Central memory CD8-positive, alpha-beta T cell (primary cell): ENCODE measurements at regions not wholly inside any gene's neighbourhood (a gene's known extent, or its start where the extent isn't known, plus 50 kb on each side); places are given as distances from the start of the nearest gene placed in this dataset.

Experiments used
- ATAC-seq: fragments of 150-1000 bp; cut with Tn5 transposase; replicated peaks from 2 replicates; pipeline ENCODE4 v1.10.0; 2022; ENCODE audit warnings: mild to moderate bottlenecking, moderate FRiP score, moderate number of reproducible peaks; ENCODE audit not compliant: poor library complexity, severe bottlenecking; ENCODE audit errors: extremely low read depth
- DNase-seq, 2 donors: peaks; one replicate each; pipeline ENCODE4 v3.0.0; 2021; ENCODE audit warnings: low spot score in 2 of 2
- H3K27ac Mint-ChIP-seq: one replicate; pipeline ENCODE4 v1.8.0; 2022; ENCODE audit warnings: low read depth, mild to moderate bottlenecking, moderate library complexity, mixed read lengths
- H3K27me3 Mint-ChIP-seq: one replicate; pipeline ENCODE4 v1.8.0; 2022; ENCODE audit warnings: mixed read lengths
- H3K36me3 Mint-ChIP-seq: one replicate; pipeline ENCODE4 v1.8.0; 2022; ENCODE audit warnings: mild to moderate bottlenecking, moderate library complexity, mixed read lengths; ENCODE audit not compliant: insufficient read depth
- H3K4me1 Mint-ChIP-seq: one replicate; pipeline ENCODE4 v1.8.0; 2022; ENCODE audit warnings: mixed read lengths
- H3K4me3 Mint-ChIP-seq: one replicate; pipeline ENCODE4 v1.8.0; 2022; ENCODE audit warnings: mild to moderate bottlenecking, moderate library complexity, mixed read lengths
- H3K9me3 Mint-ChIP-seq: one replicate; pipeline ENCODE4 v1.8.0; 2022; ENCODE audit warnings: mixed read lengths

- Mint-ChIP-seq H3K4me3 (no peak overlapping the region), H3K27ac (no peak overlapping the region), H3K27me3 (peaks cover 89% of the 10 kb centered on the region), H3K9me3 (no peaks in the 10 kb centered on the region), H3K36me3 (peaks cover 1% of the 10 kb centered on the region), H3K4me1 (peaks cover 14% of the 10 kb centered on the region)
- no peak for ATAC-seq
- DNase-seq, result no peak
Measured at GRCh38 chr6:6518631-6519427, 69.7 kb upstream of the LY86 start.

- H3K9me3 Mint-ChIP-seq, result no peaks in the 10 kb centered on the region
- no peak for DNase-seq
- no peak for ATAC-seq
- no peak overlapping the region for H3K27ac Mint-ChIP-seq
- no peaks in the 10 kb centered on the region for H3K4me1 Mint-ChIP-seq
- no peak overlapping the region for H3K4me3 Mint-ChIP-seq
- peaks cover 86% of the 10 kb centered on the region for H3K27me3 Mint-ChIP-seq
- peaks cover 1% of the 10 kb centered on the region for H3K36me3 Mint-ChIP-seq
Measured at GRCh38 chr6:6521961-6522482, 66.5 kb upstream of the LY86 start.

GRCh38 chr6:6522709-6523108 is 65.8 kb upstream of the LY86 start:
- H3K27me3 Mint-ChIP-seq, result peaks cover 91% of the 10 kb centered on the region
- H3K27ac Mint-ChIP-seq, result no peak overlapping the region
- no peak for DNase-seq
- no peak overlapping the region for H3K4me3 Mint-ChIP-seq
- H3K4me1 Mint-ChIP-seq, result no peaks in the 10 kb centered on the region
- no peak for ATAC-seq
- H3K9me3 Mint-ChIP-seq, result no peaks in the 10 kb centered on the region
- H3K36me3 Mint-ChIP-seq, result peaks cover 1% of the 10 kb centered on the region

GRCh38 chr6:6524951-6525350 is 63.6 kb upstream of the LY86 start:
- Mint-ChIP-seq H3K4me3 (no peak overlapping the region), H3K27me3 (peaks cover 83% of the 10 kb centered on the region), H3K9me3 (no peaks in the 10 kb centered on the region), H3K36me3 (peaks cover 1% of the 10 kb centered on the region), H3K27ac (no peak overlapping the region), H3K4me1 (no peaks in the 10 kb centered on the region)
- ATAC-seq, result no peak
- no peak for DNase-seq

- no peak for DNase-seq
- Mint-ChIP-seq H3K4me1 (no peaks in the 10 kb centered on the region), H3K36me3 (peaks cover under 1% of the 10 kb centered on the region), H3K4me3 (no peak overlapping the region), H3K27ac (no peak overlapping the region), H3K27me3 (peaks cover 83% of the 10 kb centered on the region), H3K9me3 (no peaks in the 10 kb centered on the region)
- no peak for ATAC-seq
Measured at GRCh38 chr6:6525933-6526332, 62.6 kb upstream of the LY86 start.

GRCh38 chr6:6529275-6529674 is 59.2 kb upstream of the LY86 start:
- H3K27me3 Mint-ChIP-seq, result peaks cover 87% of the 10 kb centered on the region
- H3K27ac Mint-ChIP-seq, result no peak overlapping the region
- H3K36me3 Mint-ChIP-seq, result no peaks in the 10 kb centered on the region
- DNase-seq (no peak), ATAC-seq (no peak)
- H3K4me3 Mint-ChIP-seq, result no peak overlapping the region
- H3K4me1 Mint-ChIP-seq, result no peaks in the 10 kb centered on the region
- H3K9me3 Mint-ChIP-seq, result no peaks in the 10 kb centered on the region

- Mint-ChIP-seq H3K27ac (no peak overlapping the region), H3K4me1 (no peaks in the 10 kb centered on the region), H3K36me3 (no peaks in the 10 kb centered on the region), H3K9me3 (no peaks in the 10 kb centered on the region), H3K27me3 (peaks cover 54% of the 10 kb centered on the region), H3K4me3 (no peak overlapping the region)
- ATAC-seq (no peak), DNase-seq (no peak)
Measured at GRCh38 chr6:6533176-6533575, 55.3 kb upstream of the LY86 start.

- no peaks in the 10 kb centered on the region for H3K9me3 Mint-ChIP-seq
- no peaks in the 10 kb centered on the region for H3K4me1 Mint-ChIP-seq
- no peak overlapping the region for H3K27ac Mint-ChIP-seq
- H3K36me3 Mint-ChIP-seq, result no peaks in the 10 kb centered on the region
- H3K27me3 Mint-ChIP-seq, result peaks cover 50% of the 10 kb centered on the region
- no peak for DNase-seq
- H3K4me3 Mint-ChIP-seq, result no peak overlapping the region
- no peak for ATAC-seq
Measured at GRCh38 chr6:6534399-6534798, 54.1 kb upstream of the LY86 start.

GRCh38 chr6:6537488-6538260 is 50.8 kb upstream of the LY86 start:
- DNase-seq, result no peak
- Mint-ChIP-seq H3K4me3 (no peak overlapping the region), H3K36me3 (no peaks in the 10 kb centered on the region), H3K27me3 (peaks cover 40% of the 10 kb centered on the region), H3K27ac (no peak overlapping the region), H3K9me3 (no peaks in the 10 kb centered on the region), H3K4me1 (no peaks in the 10 kb centered on the region)
- ATAC-seq, result no peak

GRCh38 chr6:6538261-6538660 is 50.3 kb upstream of the LY86 start:
- ATAC-seq (no peak), DNase-seq (no peak)
- peaks cover 40% of the 10 kb centered on the region for H3K27me3 Mint-ChIP-seq
- H3K4me1 Mint-ChIP-seq, result no peaks in the 10 kb centered on the region
- H3K9me3 Mint-ChIP-seq, result no peaks in the 10 kb centered on the region
- H3K36me3 Mint-ChIP-seq, result no peaks in the 10 kb centered on the region
- H3K4me3 Mint-ChIP-seq, result no peak overlapping the region
- no peak overlapping the region for H3K27ac Mint-ChIP-seq
